ENCODE measurements at regions not wholly inside any gene's neighbourhood (a gene's known extent, or its start where the extent isn't known, plus 50 kb on each side); places are given as distances from the start of the nearest gene placed in this dataset.

DNA sequence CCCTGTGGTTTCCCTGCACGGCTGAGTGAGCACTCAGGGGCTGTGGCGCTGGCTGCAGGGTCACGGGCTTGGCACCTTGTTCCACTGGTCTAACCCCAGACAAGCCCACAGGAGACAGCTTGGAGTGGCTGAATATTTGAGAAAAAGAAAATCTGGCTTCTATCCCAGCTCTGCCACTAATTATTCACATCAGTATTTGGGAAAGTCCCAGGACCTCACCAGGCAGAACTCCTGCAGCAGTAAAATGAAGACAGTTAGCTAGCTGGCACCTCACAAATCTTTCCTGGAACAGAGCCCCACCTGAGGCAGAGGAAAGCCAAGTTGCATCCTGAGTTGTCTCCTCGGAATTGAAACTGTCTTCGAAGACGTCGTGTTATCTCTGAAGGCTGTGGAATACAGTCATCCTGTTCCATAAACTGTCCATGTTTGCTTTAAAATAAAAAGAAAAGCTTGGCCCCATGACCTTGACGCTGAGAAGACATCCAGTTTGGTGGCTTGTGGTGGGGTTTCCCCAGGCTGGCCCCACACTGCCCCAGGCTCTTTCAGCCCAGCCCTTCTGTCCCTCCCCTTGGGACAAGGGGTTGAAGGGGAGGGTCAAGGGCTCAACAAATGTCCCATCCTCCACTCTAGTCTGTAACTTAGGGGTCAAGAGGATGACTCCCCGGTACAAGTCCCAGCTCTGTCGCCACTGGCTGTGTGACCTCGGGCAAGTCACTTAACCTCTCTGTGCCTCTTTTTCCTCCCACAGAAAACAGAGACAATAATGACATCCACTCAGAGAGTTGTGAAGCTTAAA lies 93.8 kb upstream of the TMPRSS2 start:
- Histone ChIP-seq H3K4me1 (peaks cover 0 to 6% (median 0%) of the 10 kb centered on the region in 9 donors), H3K27me3 (peaks cover 0 to 41% (median 21%) of the 10 kb centered on the region in 7 donors), H3K9me3 (no peaks in the 10 kb centered on the region), H3K27ac (no peak overlapping the region), H3K36me3 (no peaks in the 10 kb centered on the region), H3K4me3 (no peak overlapping the region)
- 41 to 50% methylated on average over 11 of the region's 11 CpGs for WGBS, 2 donors
- TF ChIP-seq, protein P1, sequence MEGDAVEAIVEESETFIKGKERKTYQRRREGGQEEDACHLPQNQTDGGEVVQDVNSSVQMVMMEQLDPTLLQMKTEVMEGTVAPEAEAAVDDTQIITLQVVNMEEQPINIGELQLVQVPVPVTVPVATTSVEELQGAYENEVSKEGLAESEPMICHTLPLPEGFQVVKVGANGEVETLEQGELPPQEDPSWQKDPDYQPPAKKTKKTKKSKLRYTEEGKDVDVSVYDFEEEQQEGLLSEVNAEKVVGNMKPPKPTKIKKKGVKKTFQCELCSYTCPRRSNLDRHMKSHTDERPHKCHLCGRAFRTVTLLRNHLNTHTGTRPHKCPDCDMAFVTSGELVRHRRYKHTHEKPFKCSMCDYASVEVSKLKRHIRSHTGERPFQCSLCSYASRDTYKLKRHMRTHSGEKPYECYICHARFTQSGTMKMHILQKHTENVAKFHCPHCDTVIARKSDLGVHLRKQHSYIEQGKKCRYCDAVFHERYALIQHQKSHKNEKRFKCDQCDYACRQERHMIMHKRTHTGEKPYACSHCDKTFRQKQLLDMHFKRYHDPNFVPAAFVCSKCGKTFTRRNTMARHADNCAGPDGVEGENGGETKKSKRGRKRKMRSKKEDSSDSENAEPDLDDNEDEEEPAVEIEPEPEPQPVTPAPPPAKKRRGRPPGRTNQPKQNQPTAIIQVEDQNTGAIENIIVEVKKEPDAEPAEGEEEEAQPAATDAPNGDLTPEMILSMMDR (IDR thresholded peaks at IDR 0.05), result no peak
- no peak for DNase-seq
- no peak for ATAC-seq
- intact Hi-C loops (cut with DNase I), result no loop called here

- TF ChIP-seq, protein P1 (IDR thresholded peaks at IDR 0.05), result no peak
- Histone ChIP-seq H3K4me1 (peaks cover 0 to 6% (median 0%) of the 10 kb centered on the region in 9 donors), H3K27ac (no peak overlapping the region), H3K9me3 (no peaks in the 10 kb centered on the region), H3K36me3 (no peaks in the 10 kb centered on the region), H3K4me3 (no peak overlapping the region), H3K27me3 (peaks cover 0 to 38% (median 26%) of the 10 kb centered on the region in 7 donors)
- WGBS, 2 donors, result 87 to 90% methylated on average over 10 of the region's 10 CpGs
- DNase-seq (no peak), ATAC-seq (no peak)
- intact Hi-C loops (cut with DNase I), result no loop called here
These were observed 93.1 kb upstream of the TMPRSS2 start for GRCh38 chr21:41600961-41601572.

DNA sequence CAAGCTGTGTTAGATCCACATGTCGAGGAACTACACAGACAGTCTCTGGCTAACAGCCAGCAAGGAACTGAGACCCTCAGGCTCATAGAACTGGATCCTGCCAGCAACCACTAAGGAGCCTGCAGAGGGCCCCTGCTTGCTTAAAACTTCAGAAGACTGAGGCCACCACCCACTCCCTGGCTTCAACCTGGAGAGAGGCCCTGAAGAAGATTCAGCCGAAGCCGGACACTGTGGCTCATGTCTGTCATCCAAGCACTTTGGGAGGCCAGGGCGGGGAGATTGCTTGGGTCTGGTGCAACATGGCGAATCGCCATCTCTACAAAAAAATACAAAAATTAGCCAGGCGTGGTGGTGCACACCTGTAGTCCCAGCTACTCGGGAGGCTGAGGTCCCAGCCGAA lies 92.6 kb upstream of the TMPRSS2 start:
- 89 to 90% methylated on average over 9 of the region's 9 CpGs for WGBS, 2 donors
- H3K9me3 ChIP-seq, result no peaks in the 10 kb centered on the region
- DNase-seq (no peak), ATAC-seq (no peak)
- H3K4me3 ChIP-seq, result no peak overlapping the region
- H3K36me3 ChIP-seq, result no peaks in the 10 kb centered on the region
- no peak overlapping the region for H3K27ac ChIP-seq
- intact Hi-C loops (cut with DNase I), result no loop called here
- H3K27me3 ChIP-seq, result peaks cover 0 to 34% (median 26%) of the 10 kb centered on the region in 7 donors
- peaks cover 0 to 6% (median 0%) of the 10 kb centered on the region in 9 donors for H3K4me1 ChIP-seq
- TF ChIP-seq, protein P1 (IDR thresholded peaks at IDR 0.05), result no peak

DNA sequence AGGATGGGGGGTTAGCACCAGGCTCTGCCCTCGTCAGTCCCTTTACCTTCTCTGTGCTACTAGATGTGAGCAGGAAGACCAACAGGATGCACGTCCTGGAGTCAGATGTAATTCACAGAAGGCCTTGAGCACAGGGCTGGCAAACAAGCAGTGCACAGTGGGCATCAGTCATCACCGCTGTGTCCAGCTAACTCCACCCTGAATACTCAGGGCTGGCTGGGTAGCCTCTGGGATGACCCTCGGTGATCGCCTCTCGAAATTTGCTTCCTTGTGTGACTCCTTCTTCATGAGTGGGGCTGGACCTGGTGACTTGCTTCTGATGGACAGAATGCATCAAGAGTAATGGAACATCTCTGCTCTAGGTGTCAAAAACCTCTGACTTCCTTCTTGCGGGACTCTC lies 92.2 kb upstream of the TMPRSS2 start:
- 86 to 92% methylated on average over 7 of the region's 7 CpGs for WGBS, 2 donors
- H3K9me3 ChIP-seq, result no peaks in the 10 kb centered on the region
- intact Hi-C loops (cut with DNase I), result no loop called here
- peaks cover 0 to 6% (median 0%) of the 10 kb centered on the region in 9 donors for H3K4me1 ChIP-seq
- peaks cover 0 to 30% (median 22%) of the 10 kb centered on the region in 7 donors for H3K27me3 ChIP-seq
- H3K36me3 ChIP-seq, result no peaks in the 10 kb centered on the region
- H3K4me3 ChIP-seq, result no peak overlapping the region
- TF ChIP-seq, protein P1 (IDR thresholded peaks at IDR 0.05), result no peak
- no peak for DNase-seq
- no peak for ATAC-seq
- no peak overlapping the region for H3K27ac ChIP-seq

Measured in heart right ventricle (tissue), 16 donors.